Nephron progenitor cell (in vitro differentiated cells): ENCODE measurements at regions not wholly inside any gene's neighbourhood (a gene's known extent, or its start where the extent isn't known, plus 50 kb on each side); places are given as distances from the start of the nearest gene placed in this dataset.
"Not testable (repeated sequence)": the region's sequence is repeated elsewhere in the genome, so short reads cannot be mapped to it uniquely, and the experiment has no call there.

ENCODE experiments used
- DNase-seq: peaks from one replicate; pipeline ENCODE4 v3.0.0; 2021
- H3K27ac Mint-ChIP-seq: 2 replicates; pipeline ENCODE4 v1.8.0; 2021; ENCODE audit warnings: mild to moderate bottlenecking, moderate library complexity, mixed read lengths
- H3K27me3 Mint-ChIP-seq: 2 replicates; pipeline ENCODE4 v1.8.0; 2021; ENCODE audit warnings: mild to moderate bottlenecking, low read depth, mixed read lengths; ENCODE audit not compliant: poor library complexity
- H3K36me3 Mint-ChIP-seq: 2 replicates; pipeline ENCODE4 v1.8.0; 2021; ENCODE audit warnings: low read depth, mixed read lengths
- H3K4me1 Mint-ChIP-seq: 2 replicates; pipeline ENCODE4 v1.8.0; 2021; ENCODE audit warnings: mixed read lengths
- H3K4me3 Mint-ChIP-seq: 2 replicates; pipeline ENCODE4 v1.8.0; 2021; ENCODE audit warnings: mild to moderate bottlenecking, moderate library complexity, mixed read lengths
- H3K9me3 Mint-ChIP-seq: 2 replicates; pipeline ENCODE4 v1.8.0; 2021; ENCODE audit warnings: mild to moderate bottlenecking, moderate library complexity, mixed read lengths
- CTCF ChIP-seq: fragments of 200-600 bp; sonication (generic); IDR thresholded peaks from 2 replicates; pipeline ENCODE4 v1.5.0; 2021; ENCODE audit warnings: antibody characterized with exemption

- H3K27ac Mint-ChIP-seq, DNase-seq, H3K4me1 Mint-ChIP-seq, H3K27me3 Mint-ChIP-seq, H3K4me3 Mint-ChIP-seq: not testable (repeated sequence)
- Mint-ChIP-seq H3K9me3 (peaks cover 13% of the 10 kb centered on the region), H3K36me3 (peaks cover 89% of the 10 kb centered on the region)
Measured at GRCh38 chr15:30729880-30730590, 104.1 kb downstream of the ARHGAP11B start.

GRCh38 chr15:30730633-30731032 lies 104.7 kb downstream of the ARHGAP11B start:
- not testable (repeated sequence) for H3K27me3 Mint-ChIP-seq, H3K4me3 Mint-ChIP-seq, H3K27ac Mint-ChIP-seq, H3K4me1 Mint-ChIP-seq, DNase-seq
- H3K9me3 Mint-ChIP-seq = peaks cover 15% of the 10 kb centered on the region
- H3K36me3 Mint-ChIP-seq = peaks cover 89% of the 10 kb centered on the region

- H3K4me3 Mint-ChIP-seq, H3K27ac Mint-ChIP-seq, H3K4me1 Mint-ChIP-seq, H3K27me3 Mint-ChIP-seq, DNase-seq: not testable (repeated sequence)
- H3K9me3 Mint-ChIP-seq = peaks cover 25% of the 10 kb centered on the region
- peaks cover 90% of the 10 kb centered on the region for H3K36me3 Mint-ChIP-seq
Measured at GRCh38 chr15:30732100-30732499, 106.2 kb downstream of the ARHGAP11B start.

GRCh38 chr15:30735884-30736564 lies 110.1 kb downstream of the ARHGAP11B start:
- not testable (repeated sequence) for H3K4me3 Mint-ChIP-seq, H3K27ac Mint-ChIP-seq, H3K27me3 Mint-ChIP-seq, H3K4me1 Mint-ChIP-seq, DNase-seq
- Mint-ChIP-seq H3K9me3 (peaks cover 53% of the 10 kb centered on the region), H3K36me3 (peaks cover 99% of the 10 kb centered on the region)

GRCh38 chr15:30742796-30743195 lies 116.9 kb downstream of the ARHGAP11B start:
- H3K4me3 Mint-ChIP-seq, H3K27ac Mint-ChIP-seq, DNase-seq, H3K4me1 Mint-ChIP-seq, H3K27me3 Mint-ChIP-seq: not testable (repeated sequence)
- peaks cover 73% of the 10 kb centered on the region for H3K36me3 Mint-ChIP-seq
- peaks cover 33% of the 10 kb centered on the region for H3K9me3 Mint-ChIP-seq

GRCh38 chr15:30749048-30749447 lies 123.1 kb downstream of the ARHGAP11B start:
- not testable (repeated sequence) for H3K4me1 Mint-ChIP-seq, DNase-seq, H3K9me3 Mint-ChIP-seq, H3K27ac Mint-ChIP-seq, H3K4me3 Mint-ChIP-seq, H3K27me3 Mint-ChIP-seq
- H3K36me3 Mint-ChIP-seq = peaks cover 47% of the 10 kb centered on the region

- not testable (repeated sequence) for H3K27ac Mint-ChIP-seq, H3K4me3 Mint-ChIP-seq, H3K27me3 Mint-ChIP-seq, H3K9me3 Mint-ChIP-seq, H3K4me1 Mint-ChIP-seq
- peak; percentile 45 for TF ChIP-seq CTCF
- peaks cover 30% of the 10 kb centered on the region for H3K36me3 Mint-ChIP-seq
- peak; percentile 83 for DNase-seq
Measured at GRCh38 chr15:30755036-30755687, 129.2 kb downstream of the ARHGAP11B start.

GRCh38 chr15:30760633-30761032 lies 134.7 kb downstream of the ARHGAP11B start:
- H3K27ac Mint-ChIP-seq = peak overlapping the region; percentile 57
- H3K4me3 Mint-ChIP-seq, H3K9me3 Mint-ChIP-seq, H3K4me1 Mint-ChIP-seq, DNase-seq, H3K27me3 Mint-ChIP-seq: not testable (repeated sequence)
- peaks cover 27% of the 10 kb centered on the region for H3K36me3 Mint-ChIP-seq

- not testable (repeated sequence) for H3K4me1 Mint-ChIP-seq, H3K9me3 Mint-ChIP-seq, H3K4me3 Mint-ChIP-seq, H3K27me3 Mint-ChIP-seq, DNase-seq, H3K27ac Mint-ChIP-seq
- peaks cover 34% of the 10 kb centered on the region for H3K36me3 Mint-ChIP-seq
Measured at GRCh38 chr15:30761365-30761764, 135.4 kb downstream of the ARHGAP11B start.

- not testable (repeated sequence) for H3K4me1 Mint-ChIP-seq, H3K4me3 Mint-ChIP-seq, H3K27ac Mint-ChIP-seq, H3K27me3 Mint-ChIP-seq, DNase-seq
- Mint-ChIP-seq H3K9me3 (peaks cover 18% of the 10 kb centered on the region), H3K36me3 (peaks cover 65% of the 10 kb centered on the region)
Measured at GRCh38 chr15:30769390-30770124, 134.2 kb upstream of the FAN1 start.
